GM18907 (cell line): ENCODE measurements at regions not wholly inside any gene's neighbourhood (a gene's known extent, or its start where the extent isn't known, plus 50 kb on each side); places are given as distances from the start of the nearest gene placed in this dataset.

ENCODE experiments used
- ATAC-seq: cut with Tn5 transposase; IDR thresholded peaks from one replicate; pipeline ENCODE4 v1.9.1; 2021; ENCODE audit warnings: mild to moderate bottlenecking, moderate library complexity; ENCODE audit not compliant: unreplicated experiment

DNA sequence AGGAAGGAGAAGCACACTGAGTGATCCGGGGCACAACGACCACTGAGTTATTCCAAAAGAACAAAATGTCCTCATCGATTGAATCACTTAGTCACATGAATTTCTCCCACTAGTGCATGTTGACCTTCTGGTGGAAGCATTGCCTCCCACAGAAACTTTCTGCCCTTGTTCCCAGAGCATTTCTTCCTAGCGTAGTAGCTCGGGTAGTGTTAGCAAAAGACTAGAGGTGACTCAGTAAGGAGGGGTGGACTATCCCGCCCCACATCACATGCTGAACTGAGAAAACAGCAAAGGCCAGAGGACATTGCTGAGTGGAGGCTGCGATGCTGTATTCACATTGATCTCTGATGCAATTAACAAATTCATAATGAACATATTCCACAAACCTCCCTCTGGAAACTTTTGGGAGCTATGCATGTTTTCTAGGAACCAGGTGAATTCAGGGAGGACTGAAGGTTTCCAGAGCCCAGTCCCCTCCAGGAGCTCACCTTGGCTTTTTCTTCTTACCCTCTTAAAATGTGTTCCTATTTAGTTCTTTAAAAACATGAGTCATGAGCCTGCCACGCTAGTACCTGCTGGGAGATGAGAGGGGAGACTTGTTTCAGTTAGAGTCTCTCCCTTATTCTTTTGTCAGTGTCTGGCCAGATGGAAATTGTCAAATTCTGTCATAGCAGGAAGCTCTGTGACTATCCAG, 507.9 kb downstream of the CDH26 start:
- ATAC-seq = no peak

DNA sequence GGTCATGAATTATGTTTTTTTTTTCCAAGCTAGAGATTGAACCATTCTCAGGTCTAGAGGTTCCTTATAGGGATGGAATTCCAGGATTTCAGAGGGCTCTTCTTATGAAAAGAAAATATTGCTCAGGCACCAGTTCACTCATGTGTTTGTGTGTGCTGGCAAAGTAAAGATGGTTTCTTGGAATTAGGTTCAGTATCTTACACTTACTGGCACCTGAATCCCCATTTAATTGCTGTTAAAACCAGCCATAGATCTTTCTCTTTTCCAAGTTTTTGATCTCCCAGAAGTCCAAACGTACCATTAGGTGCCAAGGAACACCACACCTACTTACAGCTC, 508.4 kb downstream of the CDH26 start:
- ATAC-seq = no peak

DNA sequence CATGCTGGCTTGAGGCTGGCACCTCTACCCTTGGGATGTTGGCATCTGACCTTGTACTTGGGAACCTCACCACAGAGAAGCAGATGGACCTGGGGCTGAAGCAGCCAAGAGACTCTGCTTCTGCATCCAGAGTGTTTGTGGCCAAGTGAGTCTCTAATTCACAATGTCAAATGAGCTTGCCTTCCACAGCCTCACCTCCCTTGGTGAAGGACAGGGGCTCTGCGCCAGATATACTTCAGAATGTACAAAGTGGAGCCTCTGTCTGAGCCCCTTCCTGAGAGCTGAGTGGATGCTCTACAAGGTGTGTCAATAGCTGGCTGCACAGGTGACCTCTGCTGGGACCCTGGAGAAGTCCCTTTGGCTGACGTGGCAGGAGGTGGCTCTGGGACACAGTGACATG, 508.9 kb downstream of the CDH26 start:
- no peak for ATAC-seq

DNA sequence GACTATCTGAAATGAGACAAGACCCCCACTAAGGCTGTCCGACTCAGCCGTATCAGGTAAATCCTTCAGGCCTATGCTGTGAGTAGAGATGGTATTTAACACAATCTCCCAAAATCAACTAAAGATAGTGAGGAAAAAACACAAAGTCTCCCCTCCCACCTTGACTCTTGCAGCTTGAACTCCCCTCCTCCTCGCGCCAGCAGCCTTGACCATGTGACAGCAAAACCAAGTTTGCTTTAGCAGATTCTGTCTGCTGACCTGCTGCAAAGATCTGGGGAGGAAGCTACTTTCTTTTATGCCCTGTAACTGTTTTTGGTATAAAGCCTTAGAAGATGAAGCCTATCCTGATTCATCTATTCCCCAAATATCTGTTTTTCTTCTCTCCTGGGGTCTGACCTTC, 509.5 kb downstream of the CDH26 start:
- no peak for ATAC-seq

DNA sequence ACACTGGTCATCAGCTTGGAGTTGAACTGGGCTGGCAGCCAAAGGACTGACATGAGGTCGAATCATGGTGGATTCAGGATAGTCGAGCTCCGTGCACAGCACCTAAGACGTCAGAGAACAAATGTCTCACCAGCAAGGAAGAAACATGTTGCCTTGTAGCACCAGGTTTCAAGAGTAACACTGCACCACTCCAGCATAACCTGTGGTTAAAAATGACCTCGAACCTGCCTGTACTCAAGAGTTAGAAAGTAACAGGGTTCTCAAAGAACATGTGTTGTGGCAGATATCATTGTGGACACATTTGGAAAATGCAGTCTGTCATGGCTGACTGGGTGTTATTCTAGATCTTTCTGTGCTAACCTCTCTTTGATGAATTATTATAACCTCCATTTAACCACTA, 511.6 kb downstream of the CDH26 start:
- no peak for ATAC-seq

DNA sequence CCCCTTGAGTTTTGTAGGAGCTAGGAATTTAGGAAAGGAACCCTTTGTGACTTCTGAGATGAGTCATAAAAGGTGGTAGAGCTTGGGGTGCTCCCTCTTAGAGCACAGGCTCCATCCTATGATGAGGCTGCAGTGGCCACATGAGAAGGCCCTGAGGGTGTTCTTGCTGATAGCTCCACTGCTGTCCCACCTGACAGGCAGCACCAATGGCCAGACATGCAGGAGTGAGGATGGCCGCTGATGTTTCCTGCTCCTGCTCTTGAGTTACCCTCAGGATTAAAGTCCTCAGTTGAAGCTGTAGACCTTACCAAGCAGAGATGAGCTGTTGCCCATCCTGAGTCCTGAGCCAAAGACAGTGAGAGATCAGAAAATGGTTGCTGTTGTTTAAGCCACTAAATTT, 512.1 kb downstream of the CDH26 start:
- no peak for ATAC-seq

DNA sequence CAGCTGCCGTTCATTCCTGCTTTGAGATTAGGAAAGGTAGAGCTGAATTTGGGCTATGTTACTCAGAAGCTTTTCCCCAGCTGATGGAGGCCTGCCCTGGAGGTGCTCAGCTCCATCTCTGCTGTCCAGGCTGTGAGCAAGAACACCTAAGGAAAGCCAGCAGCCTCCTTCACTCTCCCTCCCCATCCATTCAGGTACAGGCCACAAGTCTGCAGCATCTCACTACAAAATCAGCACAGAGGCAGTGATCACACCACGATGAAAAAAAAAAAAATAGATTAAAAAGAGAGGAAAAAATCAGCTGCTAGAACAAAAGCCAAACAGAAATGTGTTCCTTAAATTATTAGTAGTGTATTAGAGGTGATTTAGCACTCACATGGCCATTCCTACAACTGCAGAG, 515.0 kb downstream of the CDH26 start:
- ATAC-seq = no peak

DNA sequence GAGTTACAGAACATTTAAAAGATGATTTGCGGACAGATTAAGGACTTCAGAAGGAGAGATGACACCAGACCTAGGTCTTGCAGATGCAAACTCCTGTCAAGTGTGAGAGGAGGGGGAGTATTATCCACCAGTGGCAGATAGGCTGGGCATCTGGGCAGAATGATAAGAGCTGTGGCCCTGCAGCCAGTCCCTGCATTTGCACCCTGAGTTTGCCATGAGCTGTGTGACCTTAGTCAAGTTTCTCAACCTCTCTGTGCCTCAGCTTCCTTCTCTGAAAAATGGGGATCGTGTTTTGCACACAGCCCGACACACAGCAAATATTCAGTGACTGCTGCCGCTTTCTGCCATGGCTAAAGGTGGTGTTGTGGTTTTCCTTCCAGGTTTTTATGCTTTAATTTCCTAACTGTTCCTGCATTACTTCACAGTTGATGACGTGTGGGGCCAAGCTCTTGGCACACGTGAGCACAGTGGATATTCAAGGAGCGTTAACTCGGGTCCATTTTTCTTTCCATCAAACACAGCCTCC, 516.2 kb downstream of the CDH26 start:
- no peak for ATAC-seq

DNA sequence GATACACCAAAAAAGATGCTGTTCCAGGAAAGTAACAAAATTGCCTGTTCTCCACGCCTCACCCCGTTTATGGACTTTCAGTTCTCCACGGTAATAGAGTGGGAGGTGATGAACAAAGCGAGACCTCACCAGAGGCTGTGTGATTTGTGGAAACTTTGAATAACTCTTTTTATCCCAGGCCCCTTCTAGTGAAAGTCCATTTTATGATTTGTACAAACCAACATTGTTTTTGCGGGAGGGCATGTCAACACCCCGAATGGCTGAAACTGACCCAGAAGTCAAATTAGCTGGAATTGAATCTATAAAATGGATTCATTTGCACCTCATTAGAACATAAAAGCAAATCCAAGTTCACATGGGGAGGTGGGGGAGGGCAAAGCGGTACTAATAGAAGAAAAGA, 517.8 kb downstream of the CDH26 start:
- no peak for ATAC-seq

DNA sequence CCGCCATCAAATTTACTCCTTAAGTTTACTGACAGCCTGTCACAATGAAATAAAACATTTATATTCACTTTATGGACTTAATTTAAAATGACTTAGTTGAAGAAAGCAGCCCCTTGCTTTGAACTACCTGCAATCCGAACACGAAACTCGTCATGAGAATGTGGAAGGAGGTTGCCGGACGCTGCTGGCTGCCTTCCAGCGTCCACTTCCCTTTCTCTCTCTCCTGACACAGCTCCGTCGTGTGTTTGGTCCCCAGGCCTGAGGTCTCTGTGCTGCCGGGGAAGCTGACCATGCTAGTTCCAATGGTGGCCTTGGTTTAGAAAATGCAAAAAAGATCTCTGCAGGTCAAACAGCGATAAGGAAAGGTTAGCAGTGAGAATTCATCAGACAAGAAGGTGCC, 519.7 kb downstream of the CDH26 start:
- no peak for ATAC-seq

DNA sequence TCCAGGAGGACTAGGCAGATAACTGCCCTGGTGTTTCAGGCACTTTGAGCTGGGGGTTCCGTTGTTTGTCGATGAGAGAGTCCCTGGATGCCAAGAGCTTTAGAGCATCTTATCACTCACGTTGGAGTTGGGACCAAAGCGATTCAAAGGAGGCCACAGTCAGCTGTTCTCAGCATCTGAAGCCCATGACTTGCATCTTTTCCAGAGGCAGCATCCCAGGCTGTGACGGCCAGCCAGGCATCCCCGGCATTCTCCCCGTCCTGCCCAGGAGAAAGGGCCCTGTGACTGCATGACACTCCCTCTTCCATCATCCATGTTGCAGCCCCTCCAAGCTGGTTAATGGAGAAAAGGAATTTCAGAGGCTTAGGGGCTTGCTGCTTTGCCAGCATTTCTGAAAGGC, 520.3 kb downstream of the CDH26 start:
- ATAC-seq = no peak

DNA sequence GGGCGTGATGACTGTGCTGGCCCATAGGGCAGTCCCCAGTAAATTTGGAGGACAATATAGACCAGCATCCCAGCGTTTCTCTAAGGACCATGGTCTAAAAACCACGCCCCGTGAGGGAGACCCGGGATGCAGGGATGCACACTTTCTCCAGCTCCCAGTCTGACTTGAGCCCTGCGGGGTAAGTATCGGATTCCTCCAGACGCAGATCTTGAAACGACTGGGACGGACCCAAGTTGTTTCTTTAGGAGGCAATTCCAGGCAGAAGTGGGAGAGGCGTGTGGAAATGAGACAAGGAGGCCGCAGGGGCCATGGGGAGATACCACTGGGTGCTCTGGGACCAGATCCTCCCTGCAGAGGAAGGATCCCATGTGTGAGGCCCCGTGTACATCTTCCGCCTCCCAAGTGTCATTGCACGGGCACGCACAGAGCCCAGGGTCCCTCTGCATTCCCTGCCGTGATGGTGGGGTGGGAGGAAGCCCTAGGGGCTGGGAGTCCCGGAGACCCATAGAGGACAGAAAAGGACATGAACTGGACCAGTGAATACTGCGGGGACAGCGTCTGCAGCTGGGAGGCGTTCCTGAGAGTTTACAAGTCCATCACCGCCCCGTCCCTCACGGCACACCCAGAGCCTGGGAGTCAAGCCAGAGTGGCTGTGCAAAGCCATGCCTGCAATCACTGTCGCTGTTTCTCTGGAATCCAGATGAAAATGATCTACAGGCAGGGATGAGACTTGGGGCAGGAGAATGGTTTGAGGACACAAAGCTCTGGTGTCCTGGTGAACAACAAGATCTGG, 522.9 kb downstream of the CDH26 start:
- no peak for ATAC-seq

DNA sequence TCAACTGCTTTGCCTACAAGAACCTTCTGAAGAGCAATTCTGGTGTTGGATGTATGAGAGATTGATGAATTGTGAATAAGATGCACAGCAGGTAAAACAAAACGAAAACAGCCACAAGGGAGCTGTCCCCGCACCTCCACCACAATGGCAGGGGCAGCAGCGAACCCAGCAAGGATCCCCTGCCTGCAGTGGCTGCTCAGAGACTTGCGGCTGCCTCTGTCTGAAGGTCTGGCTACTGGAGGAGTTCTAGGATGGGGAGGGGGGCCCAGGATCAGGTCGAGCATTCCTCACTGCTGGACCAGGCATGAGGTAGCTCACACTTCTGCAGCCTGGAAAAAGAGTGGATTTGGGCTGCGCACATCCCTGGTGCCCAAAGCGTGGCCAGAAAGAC, 523.5 kb downstream of the CDH26 start:
- ATAC-seq = no peak

DNA sequence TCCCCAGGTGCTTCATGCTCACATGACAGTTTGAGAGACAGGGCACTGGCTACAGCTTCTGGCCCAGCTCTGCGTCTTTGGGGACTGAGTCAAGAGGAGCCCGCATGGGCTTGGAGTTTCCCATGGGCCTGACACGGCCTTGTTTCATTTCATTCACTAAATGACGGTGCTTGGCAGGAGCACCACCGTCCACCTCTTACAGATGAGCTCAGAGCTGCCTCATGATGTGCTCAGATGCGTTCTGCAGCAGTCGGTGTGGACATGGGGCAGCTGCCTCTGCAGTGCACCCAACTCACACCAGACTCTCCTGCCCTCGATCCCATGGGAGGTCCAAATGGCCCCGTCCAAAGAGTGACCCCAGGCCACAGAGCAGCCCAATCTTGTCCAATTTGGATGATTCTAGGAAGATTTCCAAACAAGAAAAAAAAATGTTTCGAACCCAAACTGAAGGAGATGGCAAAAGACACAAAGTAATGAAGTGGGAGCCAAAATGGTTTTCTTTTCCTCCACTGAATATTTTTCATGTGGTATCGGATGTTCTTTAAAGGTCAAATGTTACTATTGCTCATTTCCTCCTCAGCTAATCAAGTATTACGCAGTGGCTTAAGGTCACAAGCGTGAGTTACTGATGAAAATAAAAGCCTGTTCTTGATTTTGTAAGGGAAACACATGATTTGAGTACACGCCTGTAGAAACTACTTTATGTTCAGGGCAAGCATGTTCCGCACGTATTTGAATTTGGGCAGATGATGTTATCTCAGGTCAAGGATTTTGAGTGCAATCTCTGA, 524.2 kb downstream of the CDH26 start:
- ATAC-seq = no peak

DNA sequence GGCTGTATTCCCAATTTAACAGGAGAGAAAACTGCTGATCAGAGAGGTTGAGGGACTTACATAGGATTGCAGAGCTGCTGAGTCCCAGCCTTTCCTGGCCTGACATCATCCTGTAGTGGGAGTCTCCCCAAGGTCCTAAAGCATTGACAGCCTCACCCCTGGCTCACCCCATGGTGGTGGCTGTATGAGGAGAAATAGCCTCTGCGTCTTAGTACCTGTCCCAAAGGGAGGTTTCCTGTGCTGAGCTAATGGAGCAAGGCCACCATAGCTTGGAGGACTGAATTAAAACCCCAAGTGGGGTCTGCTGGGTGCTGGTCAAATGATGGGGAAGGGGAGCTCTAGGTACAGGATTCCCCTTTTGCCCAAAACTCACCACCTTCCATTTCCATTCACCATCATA, 525.1 kb downstream of the CDH26 start:
- ATAC-seq = no peak

DNA sequence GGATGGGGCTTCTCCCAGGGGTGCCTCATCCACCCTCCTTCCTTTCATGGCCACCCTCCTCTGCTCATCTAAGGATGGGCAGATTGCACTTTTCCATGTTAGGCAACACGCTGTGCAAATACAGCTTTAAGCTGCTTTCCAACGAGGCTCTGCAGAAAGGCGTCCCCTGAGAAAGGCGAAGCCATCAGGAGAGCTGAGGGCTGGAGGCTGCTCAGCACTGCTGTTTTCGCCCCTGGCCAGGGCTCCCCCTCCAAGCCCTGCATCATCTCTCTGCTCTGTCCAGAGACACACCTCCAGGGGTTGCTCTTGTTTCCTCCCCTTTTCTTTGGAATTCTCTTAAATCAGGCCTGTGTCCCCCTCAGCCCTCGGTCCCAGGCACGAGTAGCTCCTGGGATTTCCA, 526.1 kb downstream of the CDH26 start:
- no peak for ATAC-seq

DNA sequence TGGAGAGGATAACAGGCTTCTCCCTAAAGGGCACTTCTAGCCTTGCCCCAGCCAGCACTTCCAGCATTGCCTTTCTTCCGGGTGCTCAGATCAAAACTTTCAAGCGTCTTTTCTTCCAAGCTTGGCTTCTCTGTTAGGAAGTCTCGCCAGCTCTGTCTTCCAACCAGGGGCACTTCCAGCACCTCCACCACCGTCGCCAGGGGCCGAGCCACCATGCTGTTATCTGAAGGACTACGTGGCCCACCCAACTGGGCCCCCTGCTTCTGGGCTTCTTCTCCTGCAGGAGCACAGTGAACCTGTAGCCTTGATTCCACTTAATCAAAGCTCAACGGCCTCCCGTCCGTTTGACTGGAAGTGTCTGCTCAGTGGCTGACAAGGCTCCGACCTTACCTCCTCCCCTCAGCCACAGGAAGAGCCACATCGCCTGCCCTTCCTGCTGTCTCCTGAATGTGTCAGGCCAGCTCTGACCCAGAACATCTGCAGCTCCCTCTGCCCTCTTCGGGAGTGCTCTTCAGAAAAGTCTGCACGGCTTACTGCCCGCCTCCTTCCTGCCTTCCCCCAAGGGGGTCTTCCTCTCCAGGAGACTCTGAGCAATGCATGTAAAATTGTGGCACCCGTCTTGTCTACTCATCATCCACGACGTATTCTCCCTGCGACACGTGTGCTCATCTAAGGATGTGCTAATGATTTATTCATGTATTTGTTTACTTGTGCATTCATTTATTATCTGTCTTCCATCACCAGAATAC, 527.0 kb downstream of the CDH26 start:
- ATAC-seq = no peak

DNA sequence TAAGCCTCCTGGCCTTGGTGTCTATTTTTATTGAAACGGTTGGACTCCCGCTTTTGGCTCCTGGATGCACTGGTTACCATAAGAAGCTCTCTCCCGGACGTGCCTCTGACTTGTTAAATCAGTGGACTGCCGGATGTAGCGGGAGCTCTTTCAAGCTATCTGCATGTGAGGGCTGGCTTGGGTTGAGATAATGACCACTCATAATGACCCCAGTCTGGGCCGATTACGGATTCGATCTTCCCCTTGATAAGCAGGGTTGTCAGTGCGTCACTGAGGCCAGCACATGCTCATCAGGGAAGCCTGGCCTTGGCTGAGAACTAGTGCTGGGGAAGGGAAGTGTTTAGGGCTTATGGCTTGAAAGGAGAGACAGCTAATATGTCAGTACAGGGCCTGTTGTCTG, 528.1 kb downstream of the CDH26 start:
- ATAC-seq = no peak

DNA sequence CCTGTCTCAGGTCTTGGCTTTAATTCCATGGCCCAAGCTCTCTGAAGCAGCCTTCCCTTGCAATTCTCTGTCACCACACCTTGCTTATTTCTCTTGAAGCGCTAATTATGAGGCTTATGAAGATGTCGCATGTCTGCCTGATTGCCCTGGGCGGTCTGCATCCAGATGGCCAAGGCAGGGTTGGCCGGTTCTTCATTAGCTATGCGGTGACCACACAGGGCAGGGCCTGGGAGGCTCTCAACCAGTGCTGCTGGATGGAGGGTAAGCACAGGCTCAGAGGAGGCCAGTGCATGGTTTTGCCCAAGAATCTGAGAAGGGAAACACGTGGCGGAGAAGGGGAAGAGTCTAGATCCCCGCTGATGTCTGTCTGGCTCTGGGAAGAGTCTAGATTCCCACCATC, 528.7 kb downstream of the CDH26 start:
- no peak for ATAC-seq

DNA sequence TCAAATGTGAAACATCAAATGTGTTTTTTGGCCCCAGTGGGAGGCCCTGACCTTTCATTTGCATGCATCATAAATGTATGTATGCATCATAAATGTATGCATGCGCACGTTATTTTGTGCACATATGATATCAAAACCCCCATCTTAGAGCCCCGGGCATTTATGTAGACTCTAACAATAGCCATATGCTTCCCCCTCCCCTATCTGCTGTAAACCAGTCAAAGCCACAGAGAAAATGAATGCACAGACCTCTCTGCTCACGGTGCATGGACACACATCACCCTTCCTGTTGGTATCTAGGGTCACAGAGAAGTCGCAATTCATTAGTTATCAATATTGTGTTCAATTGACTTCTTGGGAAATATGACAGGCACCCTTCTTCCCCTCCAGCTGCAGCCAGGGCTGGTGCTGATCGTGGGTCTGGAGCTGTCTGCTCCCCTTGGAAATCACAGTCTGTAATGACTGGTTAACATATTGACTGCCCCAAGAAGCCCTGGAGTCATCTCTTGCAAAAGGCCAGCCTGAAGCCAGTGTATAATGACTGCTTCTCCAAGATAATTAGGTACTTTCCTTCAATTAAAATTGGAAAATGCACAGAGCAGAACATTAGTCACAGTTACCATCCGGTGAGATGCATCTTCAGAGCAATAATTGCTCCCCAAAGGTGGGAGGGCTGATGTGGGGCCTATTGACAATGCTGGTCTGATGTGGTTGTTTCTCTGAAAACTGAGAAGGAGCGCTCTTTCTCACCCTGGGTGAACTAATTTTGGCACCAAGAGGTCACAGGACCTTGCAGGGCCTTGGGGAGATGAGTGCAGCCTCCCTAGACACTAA, 532.2 kb downstream of the CDH26 start:
- ATAC-seq = no peak
